ENCODE measurements at regions not wholly inside any gene's neighbourhood (a gene's known extent, or its start where the extent isn't known, plus 50 kb on each side); places are given as distances from the start of the nearest gene placed in this dataset.
A peak's percentile ranks its signal among the peaks of the same experiment; 100 is the strongest.
"Not testable (repeated sequence)": the region's sequence is repeated elsewhere in the genome, so short reads cannot be mapped to it uniquely, and the experiment has no call there.

- H3K9me3 ChIP-seq; H3K36me3 ChIP-seq; intact Hi-C loops (cut with DNase I); H3K4me1 ChIP-seq; H3K27ac ChIP-seq; H3K4me3 ChIP-seq; ATAC-seq; DNase-seq; H3K27me3 ChIP-seq (ENCODE audit: low read depth): not testable (repeated sequence)
These were observed 101.4 kb downstream of the FAM72C start for GRCh38 chr1:143870388-143870787.

- H3K27me3 ChIP-seq (ENCODE audit: low read depth); H3K27ac ChIP-seq; H3K9me3 ChIP-seq; DNase-seq; H3K36me3 ChIP-seq; H3K4me1 ChIP-seq; H3K4me3 ChIP-seq; intact Hi-C loops (cut with DNase I): not testable (repeated sequence)
- ATAC-seq, result peak in 1 of 2 donors; percentile 31
These were observed 104.1 kb downstream of the FAM72C start for GRCh38 chr1:143867590-143868220.

GRCh38 chr1:143863901-143864520 is 107.8 kb downstream of the FAM72C start:
- H3K27ac ChIP-seq; intact Hi-C loops (cut with DNase I); H3K36me3 ChIP-seq; H3K27me3 ChIP-seq (ENCODE audit: low read depth); DNase-seq; H3K9me3 ChIP-seq; H3K4me3 ChIP-seq; H3K4me1 ChIP-seq: not testable (repeated sequence)
- ATAC-seq, result peak in 1 of 2 donors; percentile 68

GRCh38 chr1:143862722-143863121 is 109.1 kb downstream of the FAM72C start:
- H3K36me3 ChIP-seq; ATAC-seq; intact Hi-C loops (cut with DNase I); H3K27me3 ChIP-seq (ENCODE audit: low read depth); H3K4me1 ChIP-seq; H3K4me3 ChIP-seq; DNase-seq; H3K9me3 ChIP-seq; H3K27ac ChIP-seq: not testable (repeated sequence)

GRCh38 chr1:143861306-143861705 is 110.5 kb downstream of the FAM72C start:
- H3K27ac ChIP-seq; intact Hi-C loops (cut with DNase I); H3K36me3 ChIP-seq; H3K27me3 ChIP-seq (ENCODE audit: low read depth); H3K4me1 ChIP-seq; H3K4me3 ChIP-seq; H3K9me3 ChIP-seq; DNase-seq: not testable (repeated sequence)
- ATAC-seq, result peak in 1 of 2 donors; percentile 39

- H3K9me3 ChIP-seq; H3K4me3 ChIP-seq; ATAC-seq; intact Hi-C loops (cut with DNase I); DNase-seq; H3K36me3 ChIP-seq; H3K27ac ChIP-seq; H3K27me3 ChIP-seq (ENCODE audit: low read depth); H3K4me1 ChIP-seq: not testable (repeated sequence)
These were observed 115.9 kb downstream of the FAM72C start for GRCh38 chr1:143855867-143856266.

- H3K36me3 ChIP-seq; H3K4me3 ChIP-seq; DNase-seq; H3K27me3 ChIP-seq (ENCODE audit: low read depth); H3K9me3 ChIP-seq; H3K27ac ChIP-seq; intact Hi-C loops (cut with DNase I); H3K4me1 ChIP-seq: not testable (repeated sequence)
- ATAC-seq, result peak in 1 of 2 donors; percentile 73
These were observed 117.7 kb downstream of the FAM72C start for GRCh38 chr1:143854069-143854468.

GRCh38 chr1:143850637-143851036 is 121.1 kb downstream of the FAM72C start:
- H3K4me3 ChIP-seq; DNase-seq; H3K4me1 ChIP-seq; H3K36me3 ChIP-seq; H3K9me3 ChIP-seq; ATAC-seq; H3K27me3 ChIP-seq (ENCODE audit: low read depth); intact Hi-C loops (cut with DNase I); H3K27ac ChIP-seq: not testable (repeated sequence)

- H3K36me3 ChIP-seq; H3K27me3 ChIP-seq (ENCODE audit: low read depth); intact Hi-C loops (cut with DNase I); H3K4me3 ChIP-seq; DNase-seq; ATAC-seq; H3K27ac ChIP-seq; H3K9me3 ChIP-seq; H3K4me1 ChIP-seq: not testable (repeated sequence)
These were observed 122.9 kb downstream of the FAM72C start for GRCh38 chr1:143848859-143849258.

GRCh38 chr1:143845193-143845592 is 126.6 kb downstream of the FAM72C start:
- H3K4me3 ChIP-seq; intact Hi-C loops (cut with DNase I); H3K36me3 ChIP-seq; DNase-seq; H3K27me3 ChIP-seq (ENCODE audit: low read depth); H3K9me3 ChIP-seq; H3K27ac ChIP-seq; H3K4me1 ChIP-seq: not testable (repeated sequence)
- ATAC-seq, result peak; percentile 34 to 56

GRCh38 chr1:143842058-143842457 is 129.7 kb downstream of the FAM72C start:
- H3K27me3 ChIP-seq (ENCODE audit: low read depth); H3K4me1 ChIP-seq; H3K4me3 ChIP-seq; H3K36me3 ChIP-seq; ATAC-seq; DNase-seq; H3K9me3 ChIP-seq; H3K27ac ChIP-seq; intact Hi-C loops (cut with DNase I): not testable (repeated sequence)

GRCh38 chr1:143839182-143839581 is 132.6 kb downstream of the FAM72C start:
- DNase-seq; intact Hi-C loops (cut with DNase I); H3K27ac ChIP-seq; H3K9me3 ChIP-seq; H3K4me3 ChIP-seq; H3K36me3 ChIP-seq; H3K27me3 ChIP-seq (ENCODE audit: low read depth); H3K4me1 ChIP-seq: not testable (repeated sequence)
- ATAC-seq, result peak; percentile 64 to 84

- H3K4me3 ChIP-seq; H3K27ac ChIP-seq; H3K27me3 ChIP-seq (ENCODE audit: low read depth); intact Hi-C loops (cut with DNase I); H3K36me3 ChIP-seq; H3K4me1 ChIP-seq; DNase-seq; ATAC-seq; H3K9me3 ChIP-seq: not testable (repeated sequence)
These were observed 133.2 kb downstream of the FAM72C start for GRCh38 chr1:143838598-143838929.

GRCh38 chr1:143837924-143838597 is 133.7 kb downstream of the FAM72C start:
- intact Hi-C loops (cut with DNase I); H3K4me3 ChIP-seq; H3K36me3 ChIP-seq; H3K9me3 ChIP-seq; H3K27me3 ChIP-seq (ENCODE audit: low read depth); H3K27ac ChIP-seq; H3K4me1 ChIP-seq: not testable (repeated sequence)
- DNase-seq (peak; percentile 64), ATAC-seq (peak; percentile 75 to 92)

All from lower lobe of right lung (tissue), 2 donors.